OCI-LY3 (cell line): ENCODE measurements at regions not wholly inside any gene's neighbourhood (a gene's known extent, or its start where the extent isn't known, plus 50 kb on each side); places are given as distances from the start of the nearest gene placed in this dataset.
A peak's percentile ranks its signal among the peaks of the same experiment; 100 is the strongest.

Source experiments
- H2AFZ ChIP-seq: fragments of 200-600, 300-600 bp; shearing (Covaris generic); 2 replicates; pipeline ENCODE4 v1.6.0; 2014; ENCODE audit warnings: antibody characterized with exemption, low read depth, low read length
- H3K27ac ChIP-seq: fragments of 200-600, 300-600 bp; sonication (generic); 2 replicates; pipeline ENCODE4 v1.5.1; 2014; ENCODE audit warnings: mild to moderate bottlenecking, low read length, moderate library complexity, mixed read lengths
- H3K27me3 ChIP-seq: fragments of 200-600, 300-600 bp; sonication (generic); 2 replicates; pipeline ENCODE4 v1.6.1; 2014; ENCODE audit warnings: low read depth, low read length, mixed read lengths
- H3K36me3 ChIP-seq: fragments of 200-600, 300-600 bp; sonication (generic); replicated peaks from 2 replicates; pipeline ENCODE3; 2014; ENCODE audit warnings: low read depth, low read length, mixed read lengths
- H3K4me1 ChIP-seq: fragments of 300-600, 200-600 bp; sonication (generic); 2 replicates; pipeline ENCODE4 v1.6.1; 2014; ENCODE audit warnings: low read length, mixed read lengths
- H3K4me2 ChIP-seq: fragments of 200-600, 300-600 bp; sonication (generic); 2 replicates; pipeline ENCODE4 v1.6.1; 2014; ENCODE audit warnings: low read length, mixed read lengths
- H3K4me3 ChIP-seq: fragments of 300-600, 200-600 bp; sonication (generic); 2 replicates; pipeline ENCODE4 v1.5.1; 2014; ENCODE audit warnings: antibody characterized with exemption, mild to moderate bottlenecking, low read length, moderate library complexity
- H3K79me2 ChIP-seq: fragments of 300-600, 200-600 bp; shearing (Covaris generic); 2 replicates; pipeline ENCODE4 v1.6.1; 2014; ENCODE audit warnings: mild to moderate bottlenecking, low read length, mixed read lengths
- H3K9ac ChIP-seq: fragments of 300-600, 200-600 bp; shearing (Covaris generic); 2 replicates; pipeline ENCODE4 v1.6.0; 2014; ENCODE audit warnings: mild to moderate bottlenecking, low read length, moderate library complexity
- H3K9me3 ChIP-seq: fragments of 200-600, 300-600 bp; shearing (Covaris generic); 2 replicates; pipeline ENCODE4 v1.6.1; 2014; ENCODE audit warnings: low read length, mixed read lengths; ENCODE audit not compliant: insufficient read depth
- H4K20me1 ChIP-seq: fragments of 200-600, 300-600 bp; sonication (generic); 2 replicates; pipeline ENCODE4 v1.6.1; 2016; ENCODE audit warnings: low read length, mixed read lengths; ENCODE audit not compliant: insufficient read depth
- EZH2phosphoT487 ChIP-seq: fragments of 200-600 bp; shearing (Covaris generic); IDR thresholded peaks from 2 replicates; pipeline ENCODE4 v1.6.1; 2018; ENCODE audit warnings: antibody characterized with exemption, mixed run types, low read depth
- TF ChIP-seq, protein P1 (sequence below): fragments of 200-600, 300-600 bp; sonication (generic); IDR thresholded peaks from 2 replicates; pipeline ENCODE4 v1.5.1; 2014; ENCODE audit warnings: antibody characterized with exemption, low read length, low read depth

DNA sequence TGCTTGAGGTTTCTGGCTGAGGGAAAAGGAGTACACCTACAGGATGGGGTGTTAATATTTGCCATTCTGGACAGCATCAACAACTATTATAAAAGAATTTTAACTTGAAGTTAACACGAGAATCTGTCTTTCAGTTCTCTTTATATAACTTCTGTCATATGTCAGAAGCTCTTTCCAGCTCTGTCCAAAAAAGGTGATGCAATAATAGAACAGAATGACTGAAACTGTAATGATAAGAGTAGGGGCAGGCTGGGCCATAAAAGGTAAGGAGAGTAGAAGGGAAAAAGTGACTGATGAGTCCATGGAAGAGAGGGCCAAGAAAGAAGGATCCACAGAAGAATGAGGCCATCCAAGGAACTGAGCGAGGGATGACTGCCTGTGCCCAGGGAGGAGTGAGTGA, 966.7 kb upstream of the FBXO33 start:
- Histone ChIP-seq H3K4me3 (no peak overlapping the region), H2AFZ (no peak overlapping the region), H3K27me3 (no peaks in the 10 kb centered on the region), H3K9me3 (no peaks in the 10 kb centered on the region), H4K20me1 (no peaks in the 10 kb centered on the region), H3K27ac (0 out of 2 replicates have a peak overlapping the region, but pooled peaks have one; percentile 5), H3K79me2 (no peaks in the 10 kb centered on the region), H3K4me2 (peak overlapping the region; percentile 16; the same call in 1 of the 2 replicates), H3K9ac (no peak overlapping the region), H3K4me1 (peaks cover 15% of the 10 kb centered on the region), H3K36me3 (no peaks in the 10 kb centered on the region)
- TF ChIP-seq EZH2phosphoT487: no peak
- TF ChIP-seq, protein P1, sequence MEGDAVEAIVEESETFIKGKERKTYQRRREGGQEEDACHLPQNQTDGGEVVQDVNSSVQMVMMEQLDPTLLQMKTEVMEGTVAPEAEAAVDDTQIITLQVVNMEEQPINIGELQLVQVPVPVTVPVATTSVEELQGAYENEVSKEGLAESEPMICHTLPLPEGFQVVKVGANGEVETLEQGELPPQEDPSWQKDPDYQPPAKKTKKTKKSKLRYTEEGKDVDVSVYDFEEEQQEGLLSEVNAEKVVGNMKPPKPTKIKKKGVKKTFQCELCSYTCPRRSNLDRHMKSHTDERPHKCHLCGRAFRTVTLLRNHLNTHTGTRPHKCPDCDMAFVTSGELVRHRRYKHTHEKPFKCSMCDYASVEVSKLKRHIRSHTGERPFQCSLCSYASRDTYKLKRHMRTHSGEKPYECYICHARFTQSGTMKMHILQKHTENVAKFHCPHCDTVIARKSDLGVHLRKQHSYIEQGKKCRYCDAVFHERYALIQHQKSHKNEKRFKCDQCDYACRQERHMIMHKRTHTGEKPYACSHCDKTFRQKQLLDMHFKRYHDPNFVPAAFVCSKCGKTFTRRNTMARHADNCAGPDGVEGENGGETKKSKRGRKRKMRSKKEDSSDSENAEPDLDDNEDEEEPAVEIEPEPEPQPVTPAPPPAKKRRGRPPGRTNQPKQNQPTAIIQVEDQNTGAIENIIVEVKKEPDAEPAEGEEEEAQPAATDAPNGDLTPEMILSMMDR: no peak

DNA sequence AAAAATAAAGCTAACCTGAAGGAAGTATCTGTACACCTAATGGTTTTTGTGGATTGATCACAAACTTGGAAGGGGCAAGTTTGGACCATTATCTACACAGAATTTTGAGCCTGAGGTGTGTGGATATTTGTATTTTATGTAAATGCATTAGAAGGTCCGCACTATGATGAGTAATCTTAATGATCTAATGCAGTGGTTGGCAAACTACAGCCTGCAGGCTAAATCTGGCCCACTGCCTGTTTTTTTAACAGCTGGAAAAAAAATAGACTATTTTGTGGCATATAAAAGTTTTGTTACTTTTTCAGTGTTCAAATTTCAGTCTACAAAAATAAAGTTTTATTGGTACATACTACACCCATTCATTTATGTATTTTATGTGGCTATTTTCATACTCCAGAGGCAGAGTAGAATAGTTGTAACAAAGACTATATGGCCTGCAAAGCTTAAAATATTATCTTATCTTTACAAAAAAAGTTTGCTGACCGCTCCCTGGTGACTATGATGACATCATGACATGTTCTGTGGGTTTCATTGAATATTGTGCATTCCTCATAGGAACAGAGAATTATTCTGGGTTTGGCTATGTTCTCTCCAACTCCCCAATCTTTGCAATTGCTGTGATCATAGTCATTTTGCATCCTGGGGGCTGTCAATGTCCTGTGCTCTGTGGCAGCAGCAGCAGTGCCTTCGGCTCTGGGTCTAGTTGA, 962.6 kb upstream of the FBXO33 start:
- Histone ChIP-seq H3K27ac (no peak overlapping the region), H4K20me1 (no peaks in the 10 kb centered on the region), H3K27me3 (no peaks in the 10 kb centered on the region), H3K9me3 (no peaks in the 10 kb centered on the region), H2AFZ (no peak overlapping the region), H3K79me2 (no peaks in the 10 kb centered on the region), H3K4me2 (no peak overlapping the region), H3K4me1 (peaks cover 13% of the 10 kb centered on the region), H3K4me3 (no peak overlapping the region), H3K9ac (no peak overlapping the region), H3K36me3 (no peaks in the 10 kb centered on the region)
- no peak for TF ChIP-seq EZH2phosphoT487
- TF ChIP-seq, protein P1: no peak

DNA sequence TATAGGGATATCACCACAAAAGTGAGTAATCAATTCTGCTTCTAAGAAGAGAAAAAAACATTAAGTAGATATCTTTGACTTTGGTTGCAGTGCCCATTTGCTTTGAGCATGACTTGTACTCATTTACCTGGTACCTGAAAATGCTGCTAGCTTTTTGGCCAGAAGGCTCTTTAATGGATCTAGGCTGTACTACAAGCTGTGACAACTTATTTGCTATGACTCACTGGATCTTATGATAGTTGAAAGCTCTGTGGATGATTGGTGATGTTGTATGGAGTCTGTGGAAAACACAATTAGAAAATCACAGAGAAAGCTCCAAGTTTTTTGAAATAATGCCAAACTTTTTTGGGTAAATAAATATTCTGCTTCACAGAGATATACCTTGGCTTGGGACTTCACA, 960.9 kb upstream of the FBXO33 start:
- Histone ChIP-seq H3K36me3 (no peaks in the 10 kb centered on the region), H3K4me1 (no peaks in the 10 kb centered on the region; the same call in 1 of the 2 replicates), H2AFZ (no peak overlapping the region), H3K4me3 (no peak overlapping the region), H3K27ac (no peak overlapping the region), H4K20me1 (no peaks in the 10 kb centered on the region), H3K27me3 (no peaks in the 10 kb centered on the region), H3K9ac (no peak overlapping the region), H3K4me2 (no peak overlapping the region), H3K79me2 (no peaks in the 10 kb centered on the region), H3K9me3 (no peaks in the 10 kb centered on the region)
- TF ChIP-seq EZH2phosphoT487: no peak
- TF ChIP-seq, protein P1: no peak

DNA sequence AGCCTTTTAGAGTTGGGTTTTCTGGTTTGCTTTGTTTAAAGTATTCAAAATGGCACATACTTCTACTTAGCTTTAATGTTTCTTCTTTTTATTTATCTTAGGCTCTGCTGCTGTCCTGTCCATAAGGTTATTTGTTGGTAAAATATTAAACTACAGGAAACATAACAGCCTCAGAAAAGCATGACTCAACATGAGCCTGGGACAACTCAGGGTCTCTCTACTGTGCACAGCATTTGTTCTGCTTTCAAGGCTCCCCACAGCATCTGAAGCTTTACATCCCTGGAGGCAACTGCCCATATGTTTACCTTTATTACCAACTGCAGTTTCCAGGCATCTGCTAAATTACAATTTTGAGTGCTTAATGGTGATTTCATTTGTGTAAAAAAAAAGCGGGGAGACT, 954.2 kb upstream of the FBXO33 start:
- Histone ChIP-seq H3K27ac (no peak overlapping the region), H3K9me3 (no peaks in the 10 kb centered on the region), H2AFZ (no peak overlapping the region), H3K79me2 (no peaks in the 10 kb centered on the region), H3K4me3 (no peak overlapping the region), H3K27me3 (no peaks in the 10 kb centered on the region), H3K9ac (no peak overlapping the region), H3K36me3 (no peaks in the 10 kb centered on the region), H4K20me1 (no peaks in the 10 kb centered on the region), H3K4me1 (no peaks in the 10 kb centered on the region), H3K4me2 (no peak overlapping the region)
- TF ChIP-seq EZH2phosphoT487: no peak
- TF ChIP-seq, protein P1: no peak
